ENCODE measurements at regions not wholly inside any gene's neighbourhood (a gene's known extent, or its start where the extent isn't known, plus 50 kb on each side); places are given as distances from the start of the nearest gene placed in this dataset.
"Not testable (repeated sequence)": the region's sequence is repeated elsewhere in the genome, so short reads cannot be mapped to it uniquely, and the experiment has no call there.

DNA sequence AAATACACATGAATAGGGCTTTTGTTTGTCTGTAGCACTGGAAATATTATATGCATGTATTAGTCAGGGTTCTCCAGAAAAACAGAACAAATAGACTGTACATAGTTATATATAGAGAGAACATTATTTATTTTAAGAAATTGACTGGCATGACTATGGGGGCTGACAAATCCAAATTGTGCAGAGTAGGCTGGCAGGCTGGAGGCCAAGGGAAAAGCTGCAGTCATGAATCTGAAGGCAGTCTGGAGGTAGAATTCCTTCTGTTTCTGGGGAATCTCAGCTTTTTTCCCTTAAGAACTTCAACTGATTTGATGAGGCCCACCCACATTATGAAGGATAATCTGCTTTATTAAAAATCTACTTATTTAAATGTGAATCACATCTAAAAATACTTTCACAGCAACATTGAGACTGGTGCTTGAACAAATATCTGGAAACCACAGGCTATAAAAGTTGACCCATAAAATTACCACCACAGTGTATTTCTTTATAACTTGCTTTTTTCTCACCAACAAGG lies 344.2 kb upstream of the KIAA1217 start:
- TF ChIP-seq POLR2A (IDR thresholded peaks at IDR 0.05) = no peak
- TF ChIP-seq, protein P1, sequence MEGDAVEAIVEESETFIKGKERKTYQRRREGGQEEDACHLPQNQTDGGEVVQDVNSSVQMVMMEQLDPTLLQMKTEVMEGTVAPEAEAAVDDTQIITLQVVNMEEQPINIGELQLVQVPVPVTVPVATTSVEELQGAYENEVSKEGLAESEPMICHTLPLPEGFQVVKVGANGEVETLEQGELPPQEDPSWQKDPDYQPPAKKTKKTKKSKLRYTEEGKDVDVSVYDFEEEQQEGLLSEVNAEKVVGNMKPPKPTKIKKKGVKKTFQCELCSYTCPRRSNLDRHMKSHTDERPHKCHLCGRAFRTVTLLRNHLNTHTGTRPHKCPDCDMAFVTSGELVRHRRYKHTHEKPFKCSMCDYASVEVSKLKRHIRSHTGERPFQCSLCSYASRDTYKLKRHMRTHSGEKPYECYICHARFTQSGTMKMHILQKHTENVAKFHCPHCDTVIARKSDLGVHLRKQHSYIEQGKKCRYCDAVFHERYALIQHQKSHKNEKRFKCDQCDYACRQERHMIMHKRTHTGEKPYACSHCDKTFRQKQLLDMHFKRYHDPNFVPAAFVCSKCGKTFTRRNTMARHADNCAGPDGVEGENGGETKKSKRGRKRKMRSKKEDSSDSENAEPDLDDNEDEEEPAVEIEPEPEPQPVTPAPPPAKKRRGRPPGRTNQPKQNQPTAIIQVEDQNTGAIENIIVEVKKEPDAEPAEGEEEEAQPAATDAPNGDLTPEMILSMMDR (IDR thresholded peaks at IDR 0.05) = no peak
- no peak for ATAC-seq
- no peak for DNase-seq
- H3K4me3 ChIP-seq = no peak overlapping the region
- H3K27me3 ChIP-seq = no peaks in the 10 kb centered on the region
- H3K9me3 ChIP-seq = no peaks in the 10 kb centered on the region
- no peak overlapping the region for H3K27ac ChIP-seq
- intact Hi-C loops (cut with DNase I) = no loop called here
- H3K4me1 ChIP-seq = peaks cover 5% of the 10 kb centered on the region
- no peaks in the 10 kb centered on the region for H3K36me3 ChIP-seq (replicated peaks in 1 of 2; ENCODE audit: insufficient read depth in 1 of 2, low read depth in 2 of 2)

DNA sequence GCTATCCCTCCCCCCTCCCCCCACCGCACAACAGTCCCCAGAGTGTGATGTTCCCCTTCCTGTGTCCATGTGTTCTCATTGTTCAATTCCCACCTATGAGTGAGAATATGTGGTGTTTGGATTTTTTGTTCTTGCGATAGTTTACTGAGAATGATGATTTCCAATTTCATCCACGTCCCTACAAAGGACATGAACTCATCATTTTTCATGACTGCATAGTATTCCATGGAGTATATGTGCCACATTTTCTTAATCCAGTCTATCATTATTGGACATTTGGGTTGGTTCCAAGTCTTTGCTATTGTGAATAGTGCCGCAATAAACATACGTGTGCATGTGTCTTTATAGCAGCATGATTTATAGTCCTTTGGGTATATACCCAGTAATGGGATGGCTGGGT lies 342.0 kb upstream of the KIAA1217 start:
- H3K27ac ChIP-seq; intact Hi-C loops (cut with DNase I); DNase-seq; H3K4me3 ChIP-seq; H3K27me3 ChIP-seq; H3K9me3 ChIP-seq; H3K36me3 ChIP-seq (replicated peaks in 1 of 2; ENCODE audit: insufficient read depth in 1 of 2, low read depth in 2 of 2); ATAC-seq: not testable (repeated sequence)
- H3K4me1 ChIP-seq = peaks cover 16% of the 10 kb centered on the region
- 85 to 88% methylated on average over 4 of the region's 5 CpGs for WGBS, 2 donors

DNA sequence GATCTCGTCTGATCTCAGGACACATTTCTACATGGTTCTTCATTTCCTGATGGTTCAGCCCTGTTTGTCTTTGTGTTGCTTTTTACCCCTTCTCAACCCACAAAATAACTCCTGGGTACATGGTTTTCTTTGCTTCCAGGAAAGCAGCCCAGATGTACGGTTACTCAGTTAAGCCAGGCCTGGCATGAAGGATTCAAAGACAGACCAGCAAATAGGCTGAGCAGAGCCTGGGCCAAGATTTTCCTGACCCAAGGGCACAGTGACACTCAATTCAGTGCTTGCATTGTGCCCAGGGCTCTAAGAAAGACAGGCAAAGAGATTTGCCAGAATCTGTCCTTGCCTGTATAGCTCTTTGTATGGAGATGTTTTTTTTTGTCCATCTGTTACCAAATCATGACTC lies 340.8 kb upstream of the KIAA1217 start:
- 73 to 74% methylated on average over 2 of the region's 2 CpGs for WGBS, 2 donors
- no peaks in the 10 kb centered on the region for H3K36me3 ChIP-seq (replicated peaks in 1 of 2; ENCODE audit: insufficient read depth in 1 of 2, low read depth in 2 of 2)
- DNase-seq (no peak), ATAC-seq (no peak)
- H3K4me1 ChIP-seq = peaks cover 16% of the 10 kb centered on the region
- no peak overlapping the region for H3K4me3 ChIP-seq
- intact Hi-C loops (cut with DNase I) = no loop called here
- no peak overlapping the region for H3K27ac ChIP-seq
- no peaks in the 10 kb centered on the region for H3K27me3 ChIP-seq
- TF ChIP-seq POLR2A (IDR thresholded peaks at IDR 0.05) = no peak
- TF ChIP-seq, protein P1 (IDR thresholded peaks at IDR 0.05) = no peak
- no peaks in the 10 kb centered on the region for H3K9me3 ChIP-seq

DNA sequence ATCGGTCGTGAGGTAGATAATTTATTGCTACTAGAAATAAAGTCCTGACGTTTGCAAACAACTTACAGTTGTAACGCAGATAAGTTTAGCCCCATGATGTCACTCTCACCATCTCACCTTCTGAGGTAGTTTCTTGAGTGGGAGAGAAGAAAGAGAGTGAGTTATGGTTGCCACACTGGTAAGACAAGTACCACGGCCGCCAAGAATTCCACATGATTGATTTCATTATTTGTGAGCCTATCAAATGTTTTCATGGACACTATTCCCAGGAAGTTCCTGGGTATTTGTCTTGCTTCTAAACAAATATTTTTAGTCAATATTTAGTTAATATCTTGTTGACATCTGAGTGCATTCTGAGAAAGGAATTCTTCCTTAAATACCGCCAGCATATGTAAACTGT lies 339.4 kb upstream of the KIAA1217 start:
- H3K27me3 ChIP-seq = no peaks in the 10 kb centered on the region
- no peak overlapping the region for H3K4me3 ChIP-seq
- H3K27ac ChIP-seq = peak overlapping the region in 1 of 4 donors; percentile 30
- intact Hi-C loops (cut with DNase I) = no loop called here
- TF ChIP-seq POLR2A (IDR thresholded peaks at IDR 0.05) = no peak
- TF ChIP-seq, protein P1 (IDR thresholded peaks at IDR 0.05) = no peak
- H3K9me3 ChIP-seq = no peaks in the 10 kb centered on the region
- WGBS, 2 donors = 16 to 17% methylated on average over 7 of the region's 7 CpGs
- peak in 3 of 4 donors; percentile 12 to 39 (median 14) for DNase-seq
- peaks cover 16% of the 10 kb centered on the region for H3K4me1 ChIP-seq
- ATAC-seq = peak; percentile 76
- H3K36me3 ChIP-seq (replicated peaks in 1 of 2; ENCODE audit: insufficient read depth in 1 of 2, low read depth in 2 of 2) = no peaks in the 10 kb centered on the region

DNA sequence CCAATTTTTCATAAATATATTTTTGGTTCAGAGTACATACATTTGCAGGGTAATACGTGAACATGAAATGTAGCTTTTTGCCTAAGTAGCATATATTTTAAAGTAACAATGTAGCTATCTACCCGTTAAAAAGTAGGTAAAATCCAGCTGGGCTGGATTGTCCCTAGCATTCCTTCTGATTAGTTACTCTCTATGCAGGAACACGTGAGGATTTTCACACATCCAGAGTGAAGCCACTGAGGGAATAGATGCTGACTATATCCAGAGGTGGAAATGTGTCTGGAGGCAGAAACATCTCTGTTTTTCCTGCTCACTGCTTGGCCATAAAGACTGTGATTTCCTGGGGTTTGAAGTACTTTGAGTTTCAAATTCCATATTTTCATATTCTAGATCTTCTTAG lies 338.9 kb upstream of the KIAA1217 start:
- no peak for TF ChIP-seq POLR2A (IDR thresholded peaks at IDR 0.05)
- TF ChIP-seq, protein P1 (IDR thresholded peaks at IDR 0.05) = no peak
- Histone ChIP-seq H3K4me3 (no peak overlapping the region), H3K9me3 (no peaks in the 10 kb centered on the region), H3K4me1 (peaks cover 16% of the 10 kb centered on the region), H3K36me3 (replicated peaks in 1 of 2; ENCODE audit: insufficient read depth in 1 of 2, low read depth in 2 of 2) (no peaks in the 10 kb centered on the region), H3K27ac (peak overlapping the region in 1 of 4 donors; percentile 30), H3K27me3 (no peaks in the 10 kb centered on the region)
- intact Hi-C loops (cut with DNase I) = no loop called here
- WGBS, 2 donors = 19 to 21% methylated on average over 3 of the region's 3 CpGs
- DNase-seq (no peak), ATAC-seq (no peak)

Measured in body of pancreas (tissue), 4 donors.